HEK293 (cell line): ENCODE measurements at regions not wholly inside any gene's neighbourhood (a gene's known extent, or its start where the extent isn't known, plus 50 kb on each side); places are given as distances from the start of the nearest gene placed in this dataset.

Experiments
- CTCF ChIA-PET: fragments of 350-600 bp; formaldehyde crosslinking; extraction: SDS; loops from one replicate; lab custom pipeline; 2021; ENCODE audit warnings: antibody characterized with exemption; lab: Yijun Ruan, JAX
- POLR2A ChIA-PET: fragments of 300-600 bp; formaldehyde crosslinking; extraction: SDS; loops from one replicate; lab custom pipeline; 2020; ENCODE audit warnings: antibody characterized with exemption, inconsistent platforms; lab: Yijun Ruan, JAX
- H3K27ac ChIP-seq: fragments of 200-500 bp; sonication (Bioruptor generic); 2 replicates; pipeline ENCODE4 v1.5.1; 2014; ENCODE audit warnings: low read depth, low read length, control low read depth, inconsistent platforms; ENCODE audit errors: extremely low read depth
- H3K36me3 ChIP-seq, 2 experiments: fragments of 200-500 bp in 1 of 2; sonication (Bioruptor generic) in 1 of 2; 1 replicate in 1 of 2; 2 replicates in 1 of 2; pipeline ENCODE4 v1.5.1; 2014 to 2017; ENCODE audit warnings: inconsistent platforms in 2 of 2, low read length in 2 of 2; ENCODE audit not compliant: control insufficient read depth in 2 of 2, insufficient read depth in 1 of 2
- H3K4me1 ChIP-seq: fragments of 200-500 bp; sonication (Bioruptor generic); 2 replicates; pipeline ENCODE4 v1.5.1; 2014; ENCODE audit warnings: mild to moderate bottlenecking, low read length, inconsistent platforms; ENCODE audit not compliant: control insufficient read depth, insufficient read depth
- H3K4me3 ChIP-seq: 2 replicates; pipeline ENCODE4 v1.5.1; 2011; ENCODE audit warnings: low read depth, mild to moderate bottlenecking, control low read depth, low read length, moderate library complexity
- H3K9me3 ChIP-seq: fragments of 200-500 bp; sonication (Bioruptor generic); 2 replicates; pipeline ENCODE4 v1.5.1; 2014; ENCODE audit warnings: low read depth, low read length, inconsistent platforms; ENCODE audit not compliant: control insufficient read depth, insufficient read depth
- AEBP2 ChIP-seq: fragments of 450-650 bp; formaldehyde crosslinking; IDR thresholded peaks from 2 replicates; pipeline ENCODE4 v1.5.1; 2016; ENCODE audit warnings: missing biosample characterization, missing genetic modification characterization, borderline replicate concordance
- EGR2 ChIP-seq: fragments of 450-650 bp; formaldehyde crosslinking; IDR thresholded peaks from 2 replicates; pipeline ENCODE4 v1.5.1; 2016; ENCODE audit warnings: low read depth, missing biosample characterization, missing genetic modification characterization
- GLI4 ChIP-seq: fragments of 450-650 bp; formaldehyde crosslinking; IDR thresholded peaks from 2 replicates; pipeline ENCODE4 v1.5.1; 2016; ENCODE audit warnings: missing biosample characterization, missing genetic modification characterization
- HOXA7 ChIP-seq: sonication (generic); formaldehyde crosslinking; IDR thresholded peaks from 2 replicates; pipeline ENCODE4 v1.8.1; 2022; ENCODE audit warnings: missing genetic modification reagents, borderline replicate concordance
- HOXD13 ChIP-seq: sonication (generic); formaldehyde crosslinking; IDR thresholded peaks from 2 replicates; pipeline ENCODE4 v1.8.0; 2022; ENCODE audit warnings: missing genetic modification reagents, borderline replicate concordance
- KLF9 ChIP-seq: fragments of 450-650 bp; formaldehyde crosslinking; IDR thresholded peaks from 2 replicates; pipeline ENCODE4 v1.5.1; 2016; ENCODE audit warnings: missing biosample characterization, missing genetic modification characterization, low read depth
- MEIS1 ChIP-seq: sonication (generic); formaldehyde crosslinking; IDR thresholded peaks from 2 replicates; pipeline ENCODE4 v1.8.1; 2022; ENCODE audit warnings: missing genetic modification reagents, mild to moderate bottlenecking, borderline replicate concordance
- REPIN1 ChIP-seq: fragments of 450-650 bp; formaldehyde crosslinking; IDR thresholded peaks from 2 replicates; pipeline ENCODE4 v1.5.1; 2017; ENCODE audit warnings: missing biosample characterization, missing genetic modification characterization, low read depth
- SP2 ChIP-seq: fragments of 450-650 bp; formaldehyde crosslinking; IDR thresholded peaks from 2 replicates; pipeline ENCODE4 v1.5.1; 2016; ENCODE audit warnings: missing biosample characterization, missing genetic modification characterization
- YY1 ChIP-seq: fragments of 450-650 bp; formaldehyde crosslinking; IDR thresholded peaks from 2 replicates; pipeline ENCODE4 v1.5.1; 2018; ENCODE audit warnings: missing biosample characterization, missing genetic modification characterization
- ZBTB11 ChIP-seq: fragments of 450-650 bp; formaldehyde crosslinking; conservative IDR thresholded peaks from 2 replicates; pipeline ENCODE4 v1.5.1; 2016; ENCODE audit warnings: low read depth, missing biosample characterization, missing genetic modification characterization
- ZNF132 ChIP-seq: fragments of 450-650 bp; formaldehyde crosslinking; IDR thresholded peaks from 2 replicates; pipeline ENCODE4 v1.5.1; 2017; ENCODE audit warnings: missing biosample characterization, missing genetic modification characterization, borderline replicate concordance
- ZNF184 ChIP-seq: fragments of 450-650 bp; IDR thresholded peaks from 2 replicates; pipeline ENCODE4 v1.5.1; 2018; ENCODE audit warnings: missing biosample characterization, mild to moderate bottlenecking, missing genetic modification characterization
- ZNF24 ChIP-seq: fragments of 450-650 bp; formaldehyde crosslinking; IDR thresholded peaks from 2 replicates; pipeline ENCODE4 v1.5.1; 2016; ENCODE audit warnings: missing biosample characterization, missing genetic modification characterization
- ZNF292 ChIP-seq: fragments of 450-650 bp; formaldehyde crosslinking; IDR thresholded peaks from 2 replicates; pipeline ENCODE4 v1.5.1; 2016; ENCODE audit warnings: low read depth, missing biosample characterization, missing genetic modification characterization, borderline replicate concordance
- ZNF335 ChIP-seq: fragments of 450-650 bp; formaldehyde crosslinking; conservative IDR thresholded peaks from 2 replicates; pipeline ENCODE4 v1.5.1; 2016; ENCODE audit warnings: missing biosample characterization, missing genetic modification characterization
- ZNF362 ChIP-seq: fragments of 450-650 bp; formaldehyde crosslinking; IDR thresholded peaks from 2 replicates; pipeline ENCODE4 v1.5.1; 2016; ENCODE audit warnings: missing biosample characterization, missing genetic modification characterization
- ZNF398 ChIP-seq: fragments of 450-650 bp; formaldehyde crosslinking; IDR thresholded peaks from 2 replicates; pipeline ENCODE4 v1.5.1; 2017; ENCODE audit warnings: missing biosample characterization, missing genetic modification characterization
- ZNF514 ChIP-seq: fragments of 450-650 bp; formaldehyde crosslinking; IDR thresholded peaks from 2 replicates; pipeline ENCODE4 v1.5.1; 2016; ENCODE audit warnings: missing biosample characterization, missing genetic modification characterization
- ZNF530 ChIP-seq: fragments of 450-650 bp; formaldehyde crosslinking; IDR thresholded peaks from 2 replicates; pipeline ENCODE4 v1.5.1; 2016; ENCODE audit warnings: low read depth, missing biosample characterization, missing genetic modification characterization
- ZNF544 ChIP-seq: fragments of 450-650 bp; formaldehyde crosslinking; IDR thresholded peaks from 2 replicates; pipeline ENCODE4 v1.5.0; 2017; ENCODE audit warnings: missing biosample characterization, missing genetic modification characterization
- ZNF645 ChIP-seq: fragments of 450-650 bp; formaldehyde crosslinking; IDR thresholded peaks from 2 replicates; pipeline ENCODE4; 2016; ENCODE audit warnings: missing biosample characterization, missing genetic modification characterization
- ZNF664 ChIP-seq: fragments of 450-650 bp; formaldehyde crosslinking; IDR thresholded peaks from 2 replicates; pipeline ENCODE4 v1.5.1; 2016; ENCODE audit warnings: missing biosample characterization, missing genetic modification characterization
- ZNF830 ChIP-seq: fragments of 450-650 bp; IDR thresholded peaks from 2 replicates; pipeline ENCODE4 v1.5.0; 2018; ENCODE audit warnings: missing biosample characterization, missing genetic modification characterization, low read depth, mild to moderate bottlenecking, moderate library complexity
- ZNF843 ChIP-seq: fragments of 450-650 bp; formaldehyde crosslinking; IDR thresholded peaks from 2 replicates; pipeline ENCODE4 v1.5.1; 2016; ENCODE audit warnings: missing biosample characterization, missing genetic modification characterization

- TF ChIP-seq AEBP2 (tag by site-specific recombination) = no peak
These were observed 636.1 kb upstream of the C16orf82 start (continued) for GRCh38 chr16:26430618-26431017.

GRCh38 chr16:26433807-26434206 lies 632.9 kb upstream of the C16orf82 start:
- H3K36me3 ChIP-seq = no peaks in the 10 kb centered on the region
- no peaks in the 10 kb centered on the region for H3K4me1 ChIP-seq
- CTCF ChIA-PET = no interaction called here
- POLR2A ChIA-PET = no interaction called here
- H3K9me3 ChIP-seq = no peaks in the 10 kb centered on the region
- no peak overlapping the region for H3K4me3 ChIP-seq
- TF ChIP-seq ZNF292 (tag by site-specific recombination) = no peak
- no peak for TF ChIP-seq ZNF132 (tag by site-specific recombination)
- no peak for TF ChIP-seq ZNF24 (tag by site-specific recombination)
- TF ChIP-seq HOXD13 (CRISPR knock-in tag) = no peak
- H3K27ac ChIP-seq = no peak overlapping the region

GRCh38 chr16:26441178-26441577 lies 625.5 kb upstream of the C16orf82 start:
- H3K36me3 ChIP-seq = no peaks in the 10 kb centered on the region
- TF ChIP-seq SP2 (tag by site-specific recombination) = no peak
- TF ChIP-seq ZNF530 (tag by site-specific recombination) = no peak
- no peak for TF ChIP-seq GLI4 (tag by site-specific recombination)
- TF ChIP-seq REPIN1 (tag by site-specific recombination) = no peak
- no peak for TF ChIP-seq ZNF544 (tag by site-specific recombination)
- TF ChIP-seq YY1 (tag by site-specific recombination) = no peak
- TF ChIP-seq ZNF514 (tag by site-specific recombination) = no peak
- TF ChIP-seq ZNF398 (tag by site-specific recombination) = no peak
- no peak for TF ChIP-seq ZNF335 (tag by site-specific recombination)
- TF ChIP-seq EGR2 (tag by site-specific recombination) = no peak
- TF ChIP-seq ZNF645 = no peak
- no peak for TF ChIP-seq MEIS1 (CRISPR knock-in tag)
- no peak for TF ChIP-seq ZNF184 (tag by site-specific recombination)
- TF ChIP-seq ZNF830 = no peak
- TF ChIP-seq HOXA7 (CRISPR knock-in tag) = no peak
- TF ChIP-seq ZNF843 (tag by site-specific recombination) = no peak
- TF ChIP-seq KLF9 = no peak
- no peak for TF ChIP-seq ZBTB11 (tag by site-specific recombination)
- TF ChIP-seq ZNF664 = no peak
- no peak for TF ChIP-seq ZNF362 (tag by site-specific recombination)
- POLR2A ChIA-PET = no interaction called here
- no peaks in the 10 kb centered on the region for H3K4me1 ChIP-seq
- H3K27ac ChIP-seq = no peak overlapping the region
- CTCF ChIA-PET = no interaction called here
- H3K4me3 ChIP-seq = no peak overlapping the region
- no peaks in the 10 kb centered on the region for H3K9me3 ChIP-seq
